ENCODE measurements at regions not wholly inside any gene's neighbourhood (a gene's known extent, or its start where the extent isn't known, plus 50 kb on each side); places are given as distances from the start of the nearest gene placed in this dataset.

DNA sequence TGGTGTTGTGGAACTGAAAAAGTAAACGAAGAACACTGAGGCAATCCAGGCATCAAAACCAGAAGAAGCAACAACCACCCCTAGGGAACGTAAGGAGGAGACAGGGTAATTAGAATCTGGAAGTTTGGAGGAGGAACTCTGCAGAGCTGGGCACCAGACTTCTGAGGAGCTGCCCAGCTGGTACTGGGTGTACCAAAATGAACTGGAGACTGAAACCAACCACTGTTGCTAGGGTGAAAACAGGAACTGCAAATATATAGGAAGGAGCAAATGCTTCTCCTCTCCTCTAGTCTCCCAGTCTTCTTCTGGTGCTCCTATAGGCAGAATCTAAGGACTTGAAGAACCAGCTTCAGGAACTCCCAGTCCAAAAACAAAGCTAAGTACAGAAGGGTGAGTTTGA lies 189.8 kb downstream of the ELAVL2 start:
- Histone ChIP-seq H3K4me1 (ENCODE audit: control insufficient read depth, insufficient read depth, low read length) (no peaks in the 10 kb centered on the region), H3K9me3 (ENCODE audit: control insufficient read depth, insufficient read depth, low read depth, low read length) (no peaks in the 10 kb centered on the region), H3K36me3 (ENCODE audit: control insufficient read depth in 2 of 2, insufficient read depth in 1 of 2, low read length in 2 of 2) (peaks cover 0 to 9% of the 10 kb centered on the region in 2 experiments; a peak in 1 of 3 replicates), H3K4me3 (ENCODE audit: low read depth, low read length) (no peak overlapping the region), H3K27ac (ENCODE audit: extremely low read depth, low read depth, low read length) (no peak overlapping the region)
- CTCF ChIA-PET = no interaction called here
- POLR2A ChIA-PET = no interaction called here
- no peak for TF ChIP-seq IKZF3 (tag by site-specific recombination; IDR thresholded peaks at IDR 0.05)
- TF ChIP-seq, protein P1, sequence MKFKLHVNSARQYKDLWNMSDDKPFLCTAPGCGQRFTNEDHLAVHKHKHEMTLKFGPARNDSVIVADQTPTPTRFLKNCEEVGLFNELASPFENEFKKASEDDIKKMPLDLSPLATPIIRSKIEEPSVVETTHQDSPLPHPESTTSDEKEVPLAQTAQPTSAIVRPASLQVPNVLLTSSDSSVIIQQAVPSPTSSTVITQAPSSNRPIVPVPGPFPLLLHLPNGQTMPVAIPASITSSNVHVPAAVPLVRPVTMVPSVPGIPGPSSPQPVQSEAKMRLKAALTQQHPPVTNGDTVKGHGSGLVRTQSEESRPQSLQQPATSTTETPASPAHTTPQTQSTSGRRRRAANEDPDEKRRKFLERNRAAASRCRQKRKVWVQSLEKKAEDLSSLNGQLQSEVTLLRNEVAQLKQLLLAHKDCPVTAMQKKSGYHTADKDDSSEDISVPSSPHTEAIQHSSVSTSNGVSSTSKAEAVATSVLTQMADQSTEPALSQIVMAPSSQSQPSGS (tag by site-specific recombination; IDR thresholded peaks at IDR 0.05; ENCODE audit: low read depth) = no peak
- TF ChIP-seq ZNF830 (tag by site-specific recombination; IDR thresholded peaks at IDR 0.05; ENCODE audit: low read depth) = no peak

DNA sequence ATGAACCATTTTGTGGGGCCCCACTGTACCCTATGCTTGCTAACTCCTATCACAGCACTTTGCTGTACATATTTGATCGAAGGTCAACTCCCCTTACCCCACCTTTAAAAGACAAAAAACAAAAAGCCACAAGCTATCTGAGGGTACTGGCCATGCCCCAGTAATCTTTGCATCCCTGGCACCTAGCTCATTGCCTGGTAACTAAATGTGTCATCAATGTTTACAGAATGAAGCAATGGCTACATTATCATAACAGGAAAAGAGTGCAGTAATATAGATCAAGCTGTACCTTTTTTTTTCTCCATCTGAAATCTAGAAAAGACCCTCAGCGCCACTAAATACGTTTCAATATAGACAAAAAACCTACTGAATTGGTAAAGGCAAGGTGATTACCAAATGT lies 188.0 kb downstream of the ELAVL2 start:
- no peak overlapping the region for H3K4me3 ChIP-seq (ENCODE audit: low read depth, low read length)
- no peaks in the 10 kb centered on the region for H3K4me1 ChIP-seq (ENCODE audit: control insufficient read depth, insufficient read depth, low read length)
- no peaks in the 10 kb centered on the region for H3K9me3 ChIP-seq (ENCODE audit: control insufficient read depth, insufficient read depth, low read depth, low read length)
- H3K27ac ChIP-seq (ENCODE audit: extremely low read depth, low read depth, low read length) = no peak overlapping the region
- ChIA-PET POLR2A (no interaction called here), CTCF (interaction anchor here (1.0 kb wide), 1 partner anchor 50 kb away, joined by 3 read pairs; no protein-coding TSS in a partner anchor)
- peaks cover 0 to 9% of the 10 kb centered on the region in 2 experiments; a peak in 1 of 3 replicates for H3K36me3 ChIP-seq (ENCODE audit: control insufficient read depth in 2 of 2, insufficient read depth in 1 of 2, low read length in 2 of 2)
- TF ChIP-seq ZNF560 (tag by site-specific recombination; IDR thresholded peaks at IDR 0.05; ENCODE audit: borderline replicate concordance) (no peak), FEZF1 (tag by site-specific recombination; IDR thresholded peaks at IDR 0.05) (no peak), ZNF843 (tag by site-specific recombination; IDR thresholded peaks at IDR 0.05) (no peak), ZNF248 (tag by site-specific recombination; IDR thresholded peaks at IDR 0.05) (no peak), ZBTB20 (tag by site-specific recombination; IDR thresholded peaks at IDR 0.05) (no peak), ZNF140 (tag by site-specific recombination; IDR thresholded peaks at IDR 0.05) (no peak), ZNF777 (tag by site-specific recombination; IDR thresholded peaks at IDR 0.05; ENCODE audit: borderline replicate concordance) (no peak)
- TF ChIP-seq, protein P2, sequence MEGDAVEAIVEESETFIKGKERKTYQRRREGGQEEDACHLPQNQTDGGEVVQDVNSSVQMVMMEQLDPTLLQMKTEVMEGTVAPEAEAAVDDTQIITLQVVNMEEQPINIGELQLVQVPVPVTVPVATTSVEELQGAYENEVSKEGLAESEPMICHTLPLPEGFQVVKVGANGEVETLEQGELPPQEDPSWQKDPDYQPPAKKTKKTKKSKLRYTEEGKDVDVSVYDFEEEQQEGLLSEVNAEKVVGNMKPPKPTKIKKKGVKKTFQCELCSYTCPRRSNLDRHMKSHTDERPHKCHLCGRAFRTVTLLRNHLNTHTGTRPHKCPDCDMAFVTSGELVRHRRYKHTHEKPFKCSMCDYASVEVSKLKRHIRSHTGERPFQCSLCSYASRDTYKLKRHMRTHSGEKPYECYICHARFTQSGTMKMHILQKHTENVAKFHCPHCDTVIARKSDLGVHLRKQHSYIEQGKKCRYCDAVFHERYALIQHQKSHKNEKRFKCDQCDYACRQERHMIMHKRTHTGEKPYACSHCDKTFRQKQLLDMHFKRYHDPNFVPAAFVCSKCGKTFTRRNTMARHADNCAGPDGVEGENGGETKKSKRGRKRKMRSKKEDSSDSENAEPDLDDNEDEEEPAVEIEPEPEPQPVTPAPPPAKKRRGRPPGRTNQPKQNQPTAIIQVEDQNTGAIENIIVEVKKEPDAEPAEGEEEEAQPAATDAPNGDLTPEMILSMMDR (tag by site-specific recombination; IDR thresholded peaks at IDR 0.05) = no peak
- TF ChIP-seq, protein P3, sequence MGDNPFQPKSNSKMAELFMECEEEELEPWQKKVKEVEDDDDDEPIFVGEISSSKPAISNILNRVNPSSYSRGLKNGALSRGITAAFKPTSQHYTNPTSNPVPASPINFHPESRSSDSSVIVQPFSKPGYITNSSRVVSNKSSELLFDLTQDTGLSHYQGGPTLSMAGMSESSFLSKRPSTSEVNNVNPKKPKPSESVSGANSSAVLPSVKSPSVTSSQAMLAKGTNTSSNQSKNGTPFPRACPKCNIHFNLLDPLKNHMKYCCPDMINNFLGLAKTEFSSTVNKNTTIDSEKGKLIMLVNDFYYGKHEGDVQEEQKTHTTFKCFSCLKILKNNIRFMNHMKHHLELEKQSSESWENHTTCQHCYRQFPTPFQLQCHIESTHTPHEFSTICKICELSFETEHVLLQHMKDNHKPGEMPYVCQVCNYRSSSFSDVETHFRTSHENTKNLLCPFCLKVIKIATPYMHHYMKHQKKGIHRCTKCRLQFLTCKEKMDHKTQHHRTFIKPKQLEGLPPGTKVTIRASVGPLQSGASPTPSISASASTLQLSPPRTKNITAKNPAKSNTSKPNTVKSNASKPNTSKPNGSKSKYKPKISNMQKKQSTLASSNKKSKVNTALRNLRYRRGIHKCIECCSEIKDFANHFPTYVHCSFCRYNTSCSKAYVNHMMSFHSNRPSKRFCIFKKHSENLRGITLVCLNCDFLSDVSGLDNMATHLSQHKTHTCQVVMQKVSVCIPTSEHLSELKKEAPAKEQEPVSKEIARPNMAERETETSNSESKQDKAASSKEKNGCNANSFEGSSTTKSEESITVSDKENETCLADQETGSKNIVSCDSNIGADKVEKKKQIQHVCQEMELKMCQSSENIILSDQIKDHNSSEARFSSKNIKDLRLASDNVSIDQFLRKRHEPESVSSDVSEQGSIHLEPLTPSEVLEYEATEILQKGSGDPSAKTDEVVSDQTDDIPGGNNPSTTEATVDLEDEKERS (tag by site-specific recombination; IDR thresholded peaks at IDR 0.05) = no peak
- TF ChIP-seq, protein P4, sequence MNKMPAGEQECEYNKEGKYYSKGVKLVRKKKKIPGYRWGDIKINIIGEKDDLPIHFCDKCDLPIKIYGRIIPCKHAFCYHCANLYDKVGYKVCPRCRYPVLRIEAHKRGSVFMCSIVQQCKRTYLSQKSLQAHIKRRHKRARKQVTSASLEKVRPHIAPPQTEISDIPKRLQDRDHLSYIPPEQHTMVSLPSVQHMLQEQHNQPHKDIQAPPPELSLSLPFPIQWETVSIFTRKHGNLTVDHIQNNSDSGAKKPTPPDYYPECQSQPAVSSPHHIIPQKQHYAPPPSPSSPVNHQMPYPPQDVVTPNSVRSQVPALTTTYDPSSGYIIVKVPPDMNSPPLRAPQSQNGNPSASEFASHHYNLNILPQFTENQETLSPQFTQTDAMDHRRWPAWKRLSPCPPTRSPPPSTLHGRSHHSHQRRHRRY (tag by site-specific recombination; IDR thresholded peaks at IDR 0.05) = no peak

DNA sequence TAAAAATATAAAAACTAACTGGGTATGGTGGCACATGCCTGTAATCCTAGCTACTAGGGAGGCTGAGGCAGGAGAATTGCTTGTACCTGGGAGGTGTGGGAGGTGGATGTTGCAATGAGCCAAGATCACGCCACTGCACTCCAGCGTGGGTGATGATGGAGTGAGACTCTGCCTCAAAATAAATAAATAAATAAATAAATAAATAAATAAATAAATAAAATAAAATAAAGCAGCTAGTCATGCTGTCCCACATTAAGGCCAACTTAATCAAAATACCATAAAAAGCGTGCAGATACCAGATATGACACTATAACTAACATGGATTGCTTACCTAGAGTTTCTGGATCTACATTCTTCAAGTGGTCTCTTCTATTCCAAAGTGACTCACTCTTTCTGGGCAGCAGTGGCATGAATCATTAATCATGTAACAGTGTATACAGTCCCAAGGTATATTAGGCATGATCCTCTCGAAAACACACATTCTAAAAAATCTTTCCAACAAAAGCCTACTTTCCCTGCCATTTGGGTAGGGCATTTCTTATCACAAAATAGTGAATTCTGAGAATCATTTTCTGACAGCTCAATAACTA lies 187.1 kb downstream of the ELAVL2 start:
- CTCF ChIA-PET = no interaction called here
- POLR2A ChIA-PET = no interaction called here
- Histone ChIP-seq H3K36me3 (ENCODE audit: control insufficient read depth in 2 of 2, insufficient read depth in 1 of 2, low read length in 2 of 2) (peaks cover 0 to 9% of the 10 kb centered on the region in 2 experiments; a peak in 1 of 3 replicates), H3K4me3 (ENCODE audit: low read depth, low read length) (no peak overlapping the region), H3K4me1 (ENCODE audit: control insufficient read depth, insufficient read depth, low read length) (no peaks in the 10 kb centered on the region), H3K9me3 (ENCODE audit: control insufficient read depth, insufficient read depth, low read depth, low read length) (no peaks in the 10 kb centered on the region), H3K27ac (ENCODE audit: extremely low read depth, low read depth, low read length) (no peak overlapping the region)
- TF ChIP-seq ZNF394 (tag by site-specific recombination; IDR thresholded peaks at IDR 0.05; ENCODE audit: borderline replicate concordance) (peak; percentile 85; the same call in 1 of the 2 replicates), RBAK (tag by site-specific recombination; IDR thresholded peaks at IDR 0.05) (0 out of 2 replicates have a peak, but pooled peaks have one; percentile 34), ZNF140 (tag by site-specific recombination; IDR thresholded peaks at IDR 0.05) (peak; percentile 54; the same call in 1 of the 2 replicates), ZNF510 (tag by site-specific recombination; IDR thresholded peaks at IDR 0.05; ENCODE audit: insufficient replicate concordance) (peak; percentile 19), ZNF560 (tag by site-specific recombination; IDR thresholded peaks at IDR 0.05; ENCODE audit: borderline replicate concordance) (0 out of 2 replicates have a peak, but pooled peaks have one; percentile 11), ZBTB8A (tag by site-specific recombination; IDR thresholded peaks at IDR 0.05) (peak; percentile 46; the same call in 1 of the 2 replicates), ZNF664 (tag by site-specific recombination; IDR thresholded peaks at IDR 0.05) (peak; percentile 28; the same call in 1 of the 2 replicates)
- TF ChIP-seq, protein P5, sequence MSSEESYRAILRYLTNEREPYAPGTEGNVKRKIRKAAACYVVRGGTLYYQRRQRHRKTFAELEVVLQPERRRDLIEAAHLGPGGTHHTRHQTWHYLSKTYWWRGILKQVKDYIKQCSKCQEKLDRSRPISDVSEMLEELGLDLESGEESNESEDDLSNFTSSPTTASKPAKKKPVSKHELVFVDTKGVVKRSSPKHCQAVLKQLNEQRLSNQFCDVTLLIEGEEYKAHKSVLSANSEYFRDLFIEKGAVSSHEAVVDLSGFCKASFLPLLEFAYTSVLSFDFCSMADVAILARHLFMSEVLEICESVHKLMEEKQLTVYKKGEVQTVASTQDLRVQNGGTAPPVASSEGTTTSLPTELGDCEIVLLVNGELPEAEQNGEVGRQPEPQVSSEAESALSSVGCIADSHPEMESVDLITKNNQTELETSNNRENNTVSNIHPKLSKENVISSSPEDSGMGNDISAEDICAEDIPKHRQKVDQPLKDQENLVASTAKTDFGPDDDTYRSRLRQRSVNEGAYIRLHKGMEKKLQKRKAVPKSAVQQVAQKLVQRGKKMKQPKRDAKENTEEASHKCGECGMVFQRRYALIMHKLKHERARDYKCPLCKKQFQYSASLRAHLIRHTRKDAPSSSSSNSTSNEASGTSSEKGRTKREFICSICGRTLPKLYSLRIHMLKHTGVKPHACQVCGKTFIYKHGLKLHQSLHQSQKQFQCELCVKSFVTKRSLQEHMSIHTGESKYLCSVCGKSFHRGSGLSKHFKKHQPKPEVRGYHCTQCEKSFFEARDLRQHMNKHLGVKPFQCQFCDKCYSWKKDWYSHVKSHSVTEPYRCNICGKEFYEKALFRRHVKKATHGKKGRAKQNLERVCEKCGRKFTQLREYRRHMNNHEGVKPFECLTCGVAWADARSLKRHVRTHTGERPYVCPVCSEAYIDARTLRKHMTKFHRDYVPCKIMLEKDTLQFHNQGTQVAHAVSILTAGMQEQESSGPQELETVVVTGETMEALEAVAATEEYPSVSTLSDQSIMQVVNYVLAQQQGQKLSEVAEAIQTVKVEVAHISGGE (tag by site-specific recombination; conservative IDR thresholded peaks at IDR 0.05; ENCODE audit: low read depth) = peak; percentile 58
